ENCODE measurements at regions not wholly inside any gene's neighbourhood (a gene's known extent, or its start where the extent isn't known, plus 50 kb on each side); places are given as distances from the start of the nearest gene placed in this dataset.
A peak's percentile ranks its signal among the peaks of the same experiment; 100 is the strongest.
"Not testable (repeated sequence)": the region's sequence is repeated elsewhere in the genome, so short reads cannot be mapped to it uniquely, and the experiment has no call there.

DNA sequence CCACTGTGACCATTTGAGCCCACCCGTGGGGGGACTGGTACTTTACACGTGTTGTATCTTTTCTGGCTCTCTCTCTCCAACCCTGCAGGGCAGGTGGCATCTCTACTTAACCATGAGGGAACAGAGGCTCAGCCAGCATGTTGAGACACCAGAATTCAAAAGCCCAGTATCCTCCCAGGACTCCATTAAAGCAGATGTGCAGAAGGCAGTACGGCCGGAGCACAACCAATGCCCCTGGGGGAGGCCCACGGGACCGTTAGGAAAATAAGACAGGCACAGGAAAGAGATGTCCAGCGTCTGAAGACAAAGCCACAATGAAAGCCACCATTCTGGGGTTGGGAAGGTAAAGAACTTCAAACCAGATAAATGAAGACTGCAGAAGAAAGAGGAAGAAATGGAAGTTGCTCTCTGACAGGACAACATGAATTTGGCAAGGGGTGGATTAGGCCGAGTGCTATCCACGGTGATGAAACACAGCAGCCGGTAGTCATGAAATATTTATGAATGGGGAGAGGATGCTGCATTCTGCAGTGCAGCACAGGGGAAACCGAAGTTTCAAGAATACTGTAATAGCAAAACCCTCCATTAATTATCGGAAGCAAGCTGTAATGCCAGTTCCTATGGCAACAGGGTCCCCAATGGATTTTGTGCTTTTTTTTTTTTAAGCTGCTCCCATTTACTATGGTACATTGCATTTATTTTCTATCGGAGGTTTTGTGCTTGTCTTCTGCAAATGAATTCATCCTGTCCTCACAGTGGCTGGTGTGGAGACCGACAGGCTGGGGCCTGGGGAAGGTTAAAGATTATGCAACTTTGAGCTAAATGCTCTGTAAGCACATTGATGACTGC lies 179.4 kb downstream of the NRN1 start:
- ATAC-seq (ENCODE audit: poor library complexity) = no peak

DNA sequence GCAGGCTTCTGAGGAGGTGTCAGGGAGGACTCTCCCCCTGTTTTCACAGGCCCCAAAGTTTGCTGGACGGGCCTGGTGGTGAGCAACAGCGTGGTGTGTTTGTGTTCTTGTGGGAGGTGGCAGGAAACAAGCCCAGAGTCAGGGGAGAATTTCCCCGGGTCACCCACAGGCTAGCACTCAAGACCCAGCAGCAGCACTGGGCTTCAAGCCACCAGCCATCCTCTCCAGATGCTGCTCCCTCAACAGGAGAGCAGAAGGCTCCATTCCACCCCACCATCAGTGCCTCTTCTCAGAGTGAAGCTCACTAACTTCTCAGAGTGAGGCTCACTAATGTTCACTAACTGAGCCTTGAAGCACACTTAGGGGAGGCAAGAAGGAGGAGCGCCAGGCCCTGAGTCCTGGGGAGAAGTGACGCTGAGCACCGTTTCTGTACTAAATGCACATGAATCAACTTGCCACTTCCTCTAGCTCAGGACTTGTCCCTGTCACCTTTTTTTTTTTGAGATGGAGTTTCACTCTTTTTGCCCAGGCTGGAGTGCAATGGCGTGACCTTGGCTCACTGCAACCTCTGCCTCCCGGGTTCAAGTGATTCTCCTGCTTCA lies 182.2 kb downstream of the NRN1 start:
- H3K4me3 Mint-ChIP-seq; H3K36me3 Mint-ChIP-seq (ENCODE audit: low read depth); intact Hi-C loops (cut with DNase I, micrococcal nuclease); H3K9me3 ChIP-seq (ENCODE audit: control insufficient read depth in 1 of 2, insufficient read depth in 1 of 2, low read length in 2 of 2); H3K36me3 ChIP-seq (ENCODE audit: insufficient read depth, low read length); H3K9me3 Mint-ChIP-seq; H3K4me3 ChIP-seq (ENCODE audit: low read length); CTCF ChIA-PET; H3K27me3 Mint-ChIP-seq; H3K27me3 ChIP-seq (ENCODE audit: control insufficient read depth in 1 of 2, insufficient read depth in 2 of 2, low read length in 2 of 2); H3K27ac ChIP-seq (ENCODE audit: low read depth in 1 of 2, low read length in 2 of 2); H3K27ac Mint-ChIP-seq; H3K4me1 ChIP-seq (ENCODE audit: insufficient read depth, low read length): not testable (repeated sequence)
- ATAC-seq (ENCODE audit: poor library complexity) (peak; percentile 43), DNase-seq (peak in 4 of 14 experiments; percentile 13 to 25 (median 22))
- POLR2A ChIA-PET = interaction anchor here (1.4 kb wide), 1 partner anchor 45 kb away, joined by 4 read pairs; no protein-coding TSS in a partner anchor
- H3K4me1 Mint-ChIP-seq (ENCODE audit: low read depth) = peaks cover 33% of the 10 kb centered on the region

More for the DNA sequence above, 179.4 kb downstream of the NRN1 start:
- no peak for DNase-seq
- H3K9me3 ChIP-seq (ENCODE audit: control insufficient read depth in 1 of 2, insufficient read depth in 1 of 2, low read length in 2 of 2) = no peaks in the 10 kb centered on the region
- peaks cover 28% of the 10 kb centered on the region for H3K4me1 ChIP-seq (ENCODE audit: insufficient read depth, low read length)
- no peak overlapping the region for H3K4me3 ChIP-seq (ENCODE audit: low read length)
- no peak overlapping the region for H3K27ac Mint-ChIP-seq
- no peak overlapping the region for H3K27ac ChIP-seq (ENCODE audit: low read depth in 1 of 2, low read length in 2 of 2)
- peaks cover 61% of the 10 kb centered on the region for H3K4me1 Mint-ChIP-seq (ENCODE audit: low read depth)
- H3K27me3 Mint-ChIP-seq = no peaks in the 10 kb centered on the region
- H3K27me3 ChIP-seq (ENCODE audit: control insufficient read depth in 1 of 2, insufficient read depth in 2 of 2, low read length in 2 of 2) = no peaks in the 10 kb centered on the region
- TF ChIP-seq, protein P1, sequence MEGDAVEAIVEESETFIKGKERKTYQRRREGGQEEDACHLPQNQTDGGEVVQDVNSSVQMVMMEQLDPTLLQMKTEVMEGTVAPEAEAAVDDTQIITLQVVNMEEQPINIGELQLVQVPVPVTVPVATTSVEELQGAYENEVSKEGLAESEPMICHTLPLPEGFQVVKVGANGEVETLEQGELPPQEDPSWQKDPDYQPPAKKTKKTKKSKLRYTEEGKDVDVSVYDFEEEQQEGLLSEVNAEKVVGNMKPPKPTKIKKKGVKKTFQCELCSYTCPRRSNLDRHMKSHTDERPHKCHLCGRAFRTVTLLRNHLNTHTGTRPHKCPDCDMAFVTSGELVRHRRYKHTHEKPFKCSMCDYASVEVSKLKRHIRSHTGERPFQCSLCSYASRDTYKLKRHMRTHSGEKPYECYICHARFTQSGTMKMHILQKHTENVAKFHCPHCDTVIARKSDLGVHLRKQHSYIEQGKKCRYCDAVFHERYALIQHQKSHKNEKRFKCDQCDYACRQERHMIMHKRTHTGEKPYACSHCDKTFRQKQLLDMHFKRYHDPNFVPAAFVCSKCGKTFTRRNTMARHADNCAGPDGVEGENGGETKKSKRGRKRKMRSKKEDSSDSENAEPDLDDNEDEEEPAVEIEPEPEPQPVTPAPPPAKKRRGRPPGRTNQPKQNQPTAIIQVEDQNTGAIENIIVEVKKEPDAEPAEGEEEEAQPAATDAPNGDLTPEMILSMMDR (IDR thresholded peaks at IDR 0.05) = no peak
- H3K4me3 Mint-ChIP-seq = no peak overlapping the region
- no peaks in the 10 kb centered on the region for H3K36me3 Mint-ChIP-seq (ENCODE audit: low read depth)
- intact Hi-C loops (cut with DNase I, micrococcal nuclease) = no loop called here
- CTCF ChIA-PET = no interaction called here
- H3K9me3 Mint-ChIP-seq = no peaks in the 10 kb centered on the region
- H3K36me3 ChIP-seq (ENCODE audit: insufficient read depth, low read length) = no peaks in the 10 kb centered on the region
- POLR2A ChIA-PET = no interaction called here

Data from CD4-positive, alpha-beta T cell (primary cell).